HepG2 (cell line): ENCODE measurements at regions not wholly inside any gene's neighbourhood (a gene's known extent, or its start where the extent isn't known, plus 50 kb on each side); places are given as distances from the start of the nearest gene placed in this dataset.

ENCODE experiments used
- ATAC-seq: fragments of 200-7000 bp; cut with Tn5 transposase; 3 replicates; pipeline ENCODE4 v1.9.1; 2020; ENCODE audit warnings: mild to moderate bottlenecking, moderate library complexity
- BruUV-seq: library from RNA; stranded (reverse); fragments of 400-500 nt; replicated peaks from 2 replicates; lab custom pipeline; 2021; lab: Mats Ljungman, UMichigan
- CTCF ChIA-PET: fragments of 300-600 bp; formaldehyde crosslinking; extraction: SDS; loops from one replicate; lab custom pipeline; 2021; ENCODE audit warnings: low total read pairs, inconsistent platforms, low intra/inter-chr PET ratio; lab: Yijun Ruan, JAX
- POLR2A ChIA-PET: fragments of 350-600 bp; sonication (Branson Sonifier 250); formaldehyde crosslinking; loops from one replicate; lab custom pipeline; 2020; ENCODE audit warnings: antibody characterized with exemption, inconsistent platforms; lab: Yijun Ruan, JAX
- DNase-seq: peaks from one replicate; pipeline ENCODE4 v3.0.0-alpha.2; 2015; ENCODE audit warnings: low spot score
- FAIRE-seq: peaks from 3 replicates; lab custom pipeline; 2011; peaks lifted over from hg19 to GRCh38; lab: Jason Lieb, UNC
- H2AFZ ChIP-seq: one replicate; pipeline ENCODE4 v1.6.1; 2011; ENCODE audit warnings: low read length, inconsistent platforms
- H3K27ac ChIP-seq: fragments of 300-600 bp; 3 replicates; pipeline ENCODE4 v1.8.0; 2011; ENCODE audit warnings: mixed run types, mild to moderate bottlenecking, mixed read lengths, low read length, inconsistent platforms; ENCODE audit not compliant: insufficient read depth; ENCODE audit errors: extremely low read length
- H3K27me3 ChIP-seq, 2 experiments: fragments of 200-600 bp in 1 of 2; 2 replicates in 1 of 2; 3 replicates in 1 of 2; pipeline versions ENCODE4 v1.6.0 to v1.8.0; 2011; ENCODE audit warnings: low read length in 2 of 2, mild to moderate bottlenecking in 2 of 2, moderate library complexity in 2 of 2, inconsistent platforms in 1 of 2; ENCODE audit not compliant: insufficient read depth in 2 of 2, control insufficient read depth in 1 of 2
- H3K36me3 ChIP-seq, 2 experiments: fragments of 200-600 bp in 1 of 2; replicated peaks in 1 of 2; 2 replicates in 1 of 2; 3 replicates in 1 of 2; pipeline versions ENCODE4 v1.5.1 to v1.8.0; 2011; ENCODE audit warnings: low read length in 2 of 2, inconsistent platforms in 1 of 2; ENCODE audit not compliant: insufficient read depth in 2 of 2, control insufficient read depth in 1 of 2
- H3K4me1 ChIP-seq: 2 replicates; pipeline ENCODE4 v1.5.1; 2012; ENCODE audit warnings: low read length, inconsistent platforms; ENCODE audit not compliant: insufficient read depth
- H3K4me2 ChIP-seq: 2 replicates; pipeline ENCODE4 v1.6.0; 2011; ENCODE audit warnings: low read depth, low read length, inconsistent platforms
- H3K4me3 ChIP-seq, 3 experiments: fragments of 200-600 bp in 1 of 3; sonication (generic), shearing (Covaris generic) in 1 of 3; replicated peaks in 1 of 3; 2 replicates each; pipeline ENCODE4 v1.5.1; 2011 to 2016; ENCODE audit warnings: low read length in 3 of 3, inconsistent platforms in 2 of 3, low read depth in 2 of 3, mild to moderate bottlenecking in 2 of 3, control low read depth in 1 of 3, mixed read lengths in 1 of 3; ENCODE audit not compliant: insufficient read depth in 1 of 3
- H3K79me2 ChIP-seq: one replicate; pipeline ENCODE4 v1.6.1; 2011; ENCODE audit warnings: low read length, inconsistent platforms; ENCODE audit not compliant: insufficient read depth
- H3K9ac ChIP-seq: 2 replicates; pipeline ENCODE4 v1.6.0; 2011; ENCODE audit warnings: mild to moderate bottlenecking, low read depth, low read length, inconsistent platforms; ENCODE audit not compliant: insufficient read depth
- H3K9me3 ChIP-seq: 2 replicates; pipeline ENCODE4 v1.5.1; 2012; ENCODE audit warnings: mild to moderate bottlenecking, low read length
- H4K20me1 ChIP-seq: 2 replicates; pipeline ENCODE4 v1.6.0; 2011; ENCODE audit warnings: inconsistent platforms, mild to moderate bottlenecking, low read length, moderate library complexity; ENCODE audit not compliant: insufficient read depth
- ARNT ChIP-seq: fragments of 450-650 bp; IDR thresholded peaks from 2 replicates; pipeline ENCODE4 v1.6.1; 2017
- EZH2 ChIP-seq: conservative IDR thresholded peaks from 2 replicates; pipeline ENCODE4 v1.6.1; 2012; ENCODE audit warnings: mild to moderate bottlenecking, low read depth, low read length, moderate library complexity
- GFI1 ChIP-seq: sonication (generic); formaldehyde crosslinking; IDR thresholded peaks from 2 replicates; pipeline ENCODE4 v1.5.0; 2020; ENCODE audit warnings: missing genetic modification reagents, mild to moderate bottlenecking, borderline replicate concordance
- HMGXB4 ChIP-seq, 2 experiments: sonication (generic) in 1 of 2; formaldehyde crosslinking in 1 of 2; IDR thresholded peaks; 2 replicates each; pipeline versions ENCODE4 v1.4.0 to v1.6.1; 2018 to 2020; ENCODE audit warnings: missing genetic modification reagents in 2 of 2, borderline replicate concordance in 1 of 2, low read depth in 1 of 2, mild to moderate bottlenecking in 1 of 2, missing biosample characterization in 1 of 2
- HNF1B ChIP-seq: sonication (generic); formaldehyde crosslinking; IDR thresholded peaks from 2 replicates; pipeline ENCODE4 v1.5.1; 2020; ENCODE audit warnings: mild to moderate bottlenecking, moderate library complexity, missing genetic modification reagents
- HOXA5 ChIP-seq: sonication (generic); formaldehyde crosslinking; IDR thresholded peaks from 2 replicates; pipeline ENCODE4 v1.4.0; 2020; ENCODE audit warnings: missing genetic modification reagents
- NFE2 ChIP-seq: sonication (generic); formaldehyde crosslinking; IDR thresholded peaks from 2 replicates; pipeline ENCODE4 v1.4.0; 2020; ENCODE audit warnings: missing genetic modification reagents
- SP1 ChIP-seq, 2 experiments: fragments of 450-650 bp in 1 of 2; sonication (generic) in 1 of 2; formaldehyde crosslinking in 1 of 2; IDR thresholded peaks; 2 replicates each; pipeline versions ENCODE4 v1.4.0 to v1.6.1; 2016 to 2020; ENCODE audit warnings: missing genetic modification reagents in 1 of 2
- ZFP1 ChIP-seq: IDR thresholded peaks from 2 replicates; pipeline ENCODE4 v1.6.1; 2016
- ZNF335 ChIP-seq: sonication (generic); formaldehyde crosslinking; IDR thresholded peaks from 2 replicates; pipeline ENCODE4 v1.4.0; 2020; ENCODE audit warnings: missing genetic modification reagents
- ZNF337 ChIP-seq: sonication (generic); formaldehyde crosslinking; IDR thresholded peaks from 2 replicates; pipeline ENCODE4 v1.5.1; 2020; ENCODE audit warnings: missing genetic modification reagents, low read depth, mild to moderate bottlenecking, borderline replicate concordance
- in situ Hi-C: cut with HindIII; loops from 2 replicates; pipeline ENCODE4 v1.10.0; 2017; ENCODE audit warnings: low pct_unique_long_range_greater_than_20kb; ENCODE audit not compliant: extremely low pct_ligation_motif_present
- intact Hi-C: fragments of 100-400 bp; cut with micrococcal nuclease; formaldehyde crosslinking; loops from one replicate; pipeline ENCODE4 v1.10.0; 2022; ENCODE audit not compliant: unreplicated experiment

GRCh38 chr13:40302351-40302750 is 364.1 kb downstream of the FOXO1 start:
- Histone ChIP-seq H3K79me2 (no peaks in the 10 kb centered on the region), H3K36me3 (no peaks in the 10 kb centered on the region), H3K4me2 (no peak overlapping the region), H3K27me3 (no peaks in the 10 kb centered on the region), H3K27ac (no peak overlapping the region), H3K9me3 (peaks cover 23% of the 10 kb centered on the region; the same call in 1 of the 2 replicates), H2AFZ (no peak overlapping the region), H3K4me3 (no peak overlapping the region), H3K9ac (no peak overlapping the region), H4K20me1 (no peaks in the 10 kb centered on the region), H3K4me1 (no peaks in the 10 kb centered on the region)
- in situ Hi-C loops (no loop called here), intact Hi-C loops (no loop called here)
- BruUV-seq, result no TSS peak
- no peak for DNase-seq
- ChIA-PET POLR2A (no interaction called here), CTCF (no interaction called here)
- no peak for ATAC-seq
- no peak for FAIRE-seq
- TF ChIP-seq HMGXB4 (CRISPR knock-in tag; IDR thresholded peaks at IDR 0.05; ENCODE audit: borderline replicate concordance in 1 of 2, low read depth in 1 of 2) (no peak), HOXA5 (CRISPR knock-in tag) (no peak), ARNT (no peak), ZNF337 (no peak), HNF1B (CRISPR knock-in tag) (no peak), EZH2 (no peak), NFE2 (CRISPR knock-in tag) (no peak), SP1 (IDR thresholded peaks at IDR 0.05) (no peak), SP1 (CRISPR knock-in tag; IDR thresholded peaks at IDR 0.05) (no peak), ZFP1 (CRISPR knock-in tag) (no peak), GFI1 (CRISPR knock-in tag) (no peak), ZNF335 (no peak)
